GM23338 (cell line): ENCODE measurements at regions not wholly inside any gene's neighbourhood (a gene's known extent, or its start where the extent isn't known, plus 50 kb on each side); places are given as distances from the start of the nearest gene placed in this dataset.
"Not testable (repeated sequence)": the region's sequence is repeated elsewhere in the genome, so short reads cannot be mapped to it uniquely, and the experiment has no call there.

Experiments used
- ATAC-seq: fragments of 200-7000 bp; cut with Tn5 transposase; 3 replicates; pipeline ENCODE4 v1.9.1; 2020
- DNase-seq: peaks from one replicate; pipeline ENCODE4 v3.0.0-alpha.2; 2015; ENCODE audit warnings: low spot score
- H2AFZ ChIP-seq: fragments of 200-600 bp; sonication (generic); 2 replicates; pipeline ENCODE4 v1.8.0; 2016; ENCODE audit warnings: antibody characterized with exemption, mild to moderate bottlenecking, moderate library complexity
- H3F3A ChIP-seq: fragments of 200-600 bp; sonication (generic); replicated peaks from 2 replicates; pipeline ENCODE4 v1.8.0; 2017; ENCODE audit warnings: antibody characterized with exemption, mixed run types, low read depth
- H3K27ac ChIP-seq: fragments of 200-600 bp; sonication (generic); 2 replicates; pipeline ENCODE4 v1.6.1; 2016; ENCODE audit warnings: low read depth
- H3K27me3 ChIP-seq: fragments of 200-600 bp; sonication (generic); 2 replicates; pipeline ENCODE4 v1.8.0; 2016; ENCODE audit warnings: mild to moderate bottlenecking, mixed run types, moderate library complexity; ENCODE audit not compliant: insufficient read depth
- H3K36me3 ChIP-seq: fragments of 200-600 bp; sonication (generic); 2 replicates; pipeline ENCODE4 v1.8.0; 2016; ENCODE audit warnings: mild to moderate bottlenecking; ENCODE audit not compliant: insufficient read depth
- H3K4me1 ChIP-seq: fragments of 200-600 bp; sonication (generic); 2 replicates; pipeline ENCODE4 v1.8.0; 2016; ENCODE audit warnings: mild to moderate bottlenecking, moderate library complexity; ENCODE audit not compliant: insufficient read depth
- H3K4me2 ChIP-seq: fragments of 200-600 bp; sonication (generic); 2 replicates; pipeline ENCODE4 v1.7.1; 2017; ENCODE audit warnings: mixed run types
- H3K4me3 ChIP-seq: fragments of 200-600 bp; sonication (generic); 2 replicates; pipeline ENCODE4 v1.6.1; 2016; ENCODE audit warnings: mixed run types
- H3K79me2 ChIP-seq: fragments of 200-600 bp; sonication (generic); replicated peaks from 2 replicates; pipeline ENCODE4 v1.8.0; 2017; ENCODE audit warnings: mild to moderate bottlenecking; ENCODE audit not compliant: insufficient read depth
- H3K9me2 ChIP-seq: fragments of 200-600 bp; sonication (generic); 2 replicates; pipeline ENCODE4 v1.8.0; 2017; ENCODE audit not compliant: insufficient read depth
- H4K20me1 ChIP-seq: fragments of 200-600 bp; sonication (generic); replicated peaks from 2 replicates; pipeline ENCODE4 v1.8.0; 2017; ENCODE audit warnings: mild to moderate bottlenecking; ENCODE audit not compliant: insufficient read depth
- H3K27ac Mint-ChIP-seq: 2 replicates; pipeline ENCODE4 v1.8.0; 2020; ENCODE audit warnings: inconsistent platforms, mild to moderate bottlenecking, moderate library complexity, mixed read lengths
- H3K27me3 Mint-ChIP-seq: 3 replicates; pipeline ENCODE4 v1.8.0; 2022; ENCODE audit warnings: low read depth, mild to moderate bottlenecking, moderate library complexity, mixed read lengths, inconsistent platforms; ENCODE audit not compliant: insufficient read depth, poor library complexity
- H3K36me3 Mint-ChIP-seq: 3 replicates; pipeline ENCODE4 v1.8.0; 2021; ENCODE audit warnings: low read depth, mild to moderate bottlenecking, inconsistent platforms, moderate library complexity, mixed read lengths
- H3K4me1 Mint-ChIP-seq: 3 replicates; pipeline ENCODE4 v1.8.0; 2020; ENCODE audit warnings: mild to moderate bottlenecking, inconsistent platforms, mixed read lengths
- H3K4me3 Mint-ChIP-seq: 3 replicates; pipeline ENCODE4 v1.8.0; 2021; ENCODE audit warnings: moderate library complexity, mild to moderate bottlenecking, inconsistent platforms, mixed read lengths
- H3K9me3 Mint-ChIP-seq: 3 replicates; pipeline ENCODE4 v1.8.0; 2020; ENCODE audit warnings: moderate library complexity, mild to moderate bottlenecking, inconsistent platforms, mixed read lengths
- CREB1 ChIP-seq: fragments of 250-450 bp; sonication (Bioruptor Pico); IDR thresholded peaks from 2 replicates; pipeline ENCODE4 v1.5.0; 2020; ENCODE audit warnings: low read depth, mild to moderate bottlenecking, moderate library complexity
- EZH2 ChIP-seq: fragments of 200-600 bp; sonication (generic); IDR thresholded peaks from one replicate; pipeline ENCODE4 v1.8.0; 2017; ENCODE audit warnings: antibody characterized with exemption, mild to moderate bottlenecking, low read depth; ENCODE audit not compliant: unreplicated experiment
- EZH2phosphoT487 ChIP-seq: fragments of 200-600 bp; sonication (generic); IDR thresholded peaks from one replicate; pipeline ENCODE4 v1.8.1; 2018; ENCODE audit warnings: antibody characterized with exemption; ENCODE audit not compliant: unreplicated experiment
- NANOG ChIP-seq: IDR thresholded peaks from 2 replicates; pipeline ENCODE4 v1.6.1; 2016; ENCODE audit warnings: antibody characterized with exemption, borderline replicate concordance
- POLR2AphosphoS5 ChIP-seq: IDR thresholded peaks from 2 replicates; pipeline ENCODE4 v1.6.1; 2016; ENCODE audit warnings: antibody characterized with exemption, low read depth
- STAT1 ChIP-seq: IDR thresholded peaks from one replicate; pipeline ENCODE4 v1.6.1; 2016; ENCODE audit warnings: antibody characterized with exemption; ENCODE audit not compliant: unreplicated experiment
- ZNF114 ChIP-seq: fragments of 250-450 bp; sonication (Bioruptor Pico); IDR thresholded peaks from 2 replicates; pipeline ENCODE4 v1.5.0; 2020; ENCODE audit warnings: mild to moderate bottlenecking, moderate library complexity
- TF ChIP-seq, protein P1 (sequence below): fragments of 250-450 bp; sonication (Bioruptor Pico); IDR thresholded peaks from 2 replicates; pipeline ENCODE4 v1.5.0; 2020; ENCODE audit warnings: mild to moderate bottlenecking, moderate library complexity

- TF ChIP-seq, protein P1, sequence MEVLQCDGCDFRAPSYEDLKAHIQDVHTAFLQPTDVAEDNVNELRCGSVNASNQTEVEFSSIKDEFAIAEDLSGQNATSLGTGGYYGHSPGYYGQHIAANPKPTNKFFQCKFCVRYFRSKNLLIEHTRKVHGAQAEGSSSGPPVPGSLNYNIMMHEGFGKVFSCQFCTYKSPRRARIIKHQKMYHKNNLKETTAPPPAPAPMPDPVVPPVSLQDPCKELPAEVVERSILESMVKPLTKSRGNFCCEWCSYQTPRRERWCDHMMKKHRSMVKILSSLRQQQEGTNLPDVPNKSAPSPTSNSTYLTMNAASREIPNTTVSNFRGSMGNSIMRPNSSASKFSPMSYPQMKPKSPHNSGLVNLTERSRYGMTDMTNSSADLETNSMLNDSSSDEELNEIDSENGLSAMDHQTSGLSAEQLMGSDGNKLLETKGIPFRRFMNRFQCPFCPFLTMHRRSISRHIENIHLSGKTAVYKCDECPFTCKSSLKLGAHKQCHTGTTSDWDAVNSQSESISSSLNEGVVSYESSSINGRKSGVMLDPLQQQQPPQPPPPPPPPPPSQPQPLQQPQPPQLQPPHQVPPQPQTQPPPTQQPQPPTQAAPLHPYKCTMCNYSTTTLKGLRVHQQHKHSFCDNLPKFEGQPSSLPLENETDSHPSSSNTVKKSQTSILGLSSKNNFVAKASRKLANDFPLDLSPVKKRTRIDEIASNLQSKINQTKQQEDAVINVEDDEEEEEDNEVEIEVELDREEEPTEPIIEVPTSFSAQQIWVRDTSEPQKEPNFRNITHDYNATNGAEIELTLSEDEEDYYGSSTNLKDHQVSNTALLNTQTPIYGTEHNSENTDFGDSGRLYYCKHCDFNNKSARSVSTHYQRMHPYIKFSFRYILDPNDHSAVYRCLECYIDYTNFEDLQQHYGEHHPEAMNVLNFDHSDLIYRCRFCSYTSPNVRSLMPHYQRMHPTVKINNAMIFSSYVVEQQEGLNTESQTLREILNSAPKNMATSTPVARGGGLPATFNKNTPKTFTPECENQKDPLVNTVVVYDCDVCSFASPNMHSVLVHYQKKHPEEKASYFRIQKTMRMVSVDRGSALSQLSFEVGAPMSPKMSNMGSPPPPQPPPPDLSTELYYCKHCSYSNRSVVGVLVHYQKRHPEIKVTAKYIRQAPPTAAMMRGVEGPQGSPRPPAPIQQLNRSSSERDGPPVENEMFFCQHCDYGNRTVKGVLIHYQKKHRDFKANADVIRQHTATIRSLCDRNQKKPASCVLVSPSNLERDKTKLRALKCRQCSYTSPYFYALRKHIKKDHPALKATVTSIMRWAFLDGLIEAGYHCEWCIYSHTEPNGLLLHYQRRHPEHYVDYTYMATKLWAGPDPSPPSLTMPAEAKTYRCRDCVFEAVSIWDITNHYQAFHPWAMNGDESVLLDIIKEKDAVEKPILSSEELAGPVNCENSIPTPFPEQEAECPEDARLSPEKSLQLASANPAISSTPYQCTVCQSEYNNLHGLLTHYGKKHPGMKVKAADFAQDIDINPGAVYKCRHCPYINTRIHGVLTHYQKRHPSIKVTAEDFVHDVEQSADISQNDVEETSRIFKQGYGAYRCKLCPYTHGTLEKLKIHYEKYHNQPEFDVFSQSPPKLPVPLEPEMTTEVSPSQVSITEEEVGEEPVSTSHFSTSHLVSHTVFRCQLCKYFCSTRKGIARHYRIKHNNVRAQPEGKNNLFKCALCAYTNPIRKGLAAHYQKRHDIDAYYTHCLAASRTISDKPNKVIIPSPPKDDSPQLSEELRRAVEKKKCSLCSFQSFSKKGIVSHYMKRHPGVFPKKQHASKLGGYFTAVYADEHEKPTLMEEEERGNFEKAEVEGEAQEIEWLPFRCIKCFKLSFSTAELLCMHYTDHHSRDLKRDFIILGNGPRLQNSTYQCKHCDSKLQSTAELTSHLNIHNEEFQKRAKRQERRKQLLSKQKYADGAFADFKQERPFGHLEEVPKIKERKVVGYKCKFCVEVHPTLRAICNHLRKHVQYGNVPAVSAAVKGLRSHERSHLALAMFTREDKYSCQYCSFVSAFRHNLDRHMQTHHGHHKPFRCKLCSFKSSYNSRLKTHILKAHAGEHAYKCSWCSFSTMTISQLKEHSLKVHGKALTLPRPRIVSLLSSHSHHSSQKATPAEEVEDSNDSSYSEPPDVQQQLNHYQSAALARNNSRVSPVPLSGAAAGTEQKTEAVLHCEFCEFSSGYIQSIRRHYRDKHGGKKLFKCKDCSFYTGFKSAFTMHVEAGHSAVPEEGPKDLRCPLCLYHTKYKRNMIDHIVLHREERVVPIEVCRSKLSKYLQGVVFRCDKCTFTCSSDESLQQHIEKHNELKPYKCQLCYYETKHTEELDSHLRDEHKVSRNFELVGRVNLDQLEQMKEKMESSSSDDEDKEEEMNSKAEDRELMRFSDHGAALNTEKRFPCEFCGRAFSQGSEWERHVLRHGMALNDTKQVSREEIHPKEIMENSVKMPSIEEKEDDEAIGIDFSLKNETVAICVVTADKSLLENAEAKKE (CRISPR knock-in tag) = no peak
- TF ChIP-seq STAT1 (no peak), EZH2phosphoT487 (no peak), EZH2 (no peak), POLR2AphosphoS5 (no peak), NANOG (no peak), CREB1 (CRISPR knock-in tag) (no peak), ZNF114 (CRISPR knock-in tag) (no peak)
These were observed 226.3 kb downstream of the DEPDC1B start (continued) for GRCh38 chr5:60473654-60474053.

- H2AFZ ChIP-seq, H3K9me2 ChIP-seq, H3K9me3 Mint-ChIP-seq, H3K27ac ChIP-seq, DNase-seq, H3K79me2 ChIP-seq, H3K4me3 ChIP-seq, H3K4me3 Mint-ChIP-seq, H4K20me1 ChIP-seq, H3F3A ChIP-seq, H3K27ac Mint-ChIP-seq, H3K27me3 Mint-ChIP-seq, H3K36me3 Mint-ChIP-seq, H3K4me2 ChIP-seq, H3K4me1 ChIP-seq, H3K36me3 ChIP-seq, ATAC-seq, H3K4me1 Mint-ChIP-seq, H3K27me3 ChIP-seq: not testable (repeated sequence)
These were observed 226.9 kb downstream of the DEPDC1B start for GRCh38 chr5:60473027-60473426.
